Keratinocyte (primary cell): ENCODE measurements at regions not wholly inside any gene's neighbourhood (a gene's known extent, or its start where the extent isn't known, plus 50 kb on each side); places are given as distances from the start of the nearest gene placed in this dataset.

Source experiments
- CTCF ChIP-seq, 3 experiments: IDR thresholded peaks in 1 of 3; conservative IDR thresholded peaks in 1 of 3; optimal IDR thresholded peaks in 1 of 3; 2 replicates in 2 of 3; 3 replicates in 1 of 3; pipeline versions ENCODE3 to v1.5.1; 2011; ENCODE audit warnings: low read length in 3 of 3, mild to moderate bottlenecking in 3 of 3, moderate library complexity in 2 of 3, control low read depth in 1 of 3, inconsistent platforms in 1 of 3; ENCODE audit not compliant: insufficient read depth in 2 of 3; ENCODE audit errors: extremely low read depth in 1 of 3
- EZH2 ChIP-seq: IDR thresholded peaks from one replicate; pipeline ENCODE4 v1.6.1; 2012; ENCODE audit warnings: inconsistent platforms, mild to moderate bottlenecking, low read length, moderate library complexity

GRCh38 chr6:21359926-21360325, 233.6 kb upstream of the SOX4 start:
- TF ChIP-seq CTCF (optimal IDR thresholded peaks at IDR 0.05 in 1 of 3, IDR thresholded peaks at IDR 0.05 in 1 of 3, conservative IDR thresholded peaks at IDR 0.05 in 1 of 3; ENCODE audit: extremely low read depth in 1 of 3, insufficient read depth in 2 of 3, low read length in 3 of 3) (no peak), EZH2 (no peak)
